ENCODE measurements at regions not wholly inside any gene's neighbourhood (a gene's known extent, or its start where the extent isn't known, plus 50 kb on each side); places are given as distances from the start of the nearest gene placed in this dataset. TPM values are rescaled to one million over a fixed set of nuclear protein-coding genes. Genes with fewer than 3 reads are reported as not detected.
A peak's percentile ranks its signal among the peaks of the same experiment; 100 is the strongest.
"Not testable (repeated sequence)": the region's sequence is repeated elsewhere in the genome, so short reads cannot be mapped to it uniquely, and the experiment has no call there.

- not testable (repeated sequence) for DNase-seq (ENCODE audit: low spot score); ATAC-seq (ENCODE audit: low FRiP score)
Observed at GRCh38 chr15:30195355-30196008, 60.6 kb downstream of the GOLGA8T start.

DNA sequence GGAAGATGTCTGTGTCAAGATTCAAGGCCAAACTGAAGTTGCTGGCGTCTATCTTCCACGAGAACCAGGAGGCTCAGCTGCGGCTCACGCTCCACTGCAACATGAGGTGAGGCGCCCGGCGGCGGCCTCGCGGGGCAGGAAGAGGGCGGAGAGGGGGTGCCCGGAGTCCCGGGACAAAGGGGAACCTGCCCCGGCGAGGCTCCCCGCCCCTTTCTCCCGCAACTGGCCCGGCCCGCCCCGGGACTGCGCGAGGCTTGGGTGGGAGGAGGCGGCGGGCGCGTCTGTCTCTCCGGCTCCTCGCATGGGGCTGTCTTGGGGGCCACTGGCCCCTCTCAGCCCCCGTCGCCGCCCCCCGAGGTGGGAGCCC lies 61.1 kb downstream of the GOLGA8T start:
- ATAC-seq (ENCODE audit: low FRiP score) = peak; percentile 34
- DNase-seq (ENCODE audit: low spot score) = not testable (repeated sequence)

DNA sequence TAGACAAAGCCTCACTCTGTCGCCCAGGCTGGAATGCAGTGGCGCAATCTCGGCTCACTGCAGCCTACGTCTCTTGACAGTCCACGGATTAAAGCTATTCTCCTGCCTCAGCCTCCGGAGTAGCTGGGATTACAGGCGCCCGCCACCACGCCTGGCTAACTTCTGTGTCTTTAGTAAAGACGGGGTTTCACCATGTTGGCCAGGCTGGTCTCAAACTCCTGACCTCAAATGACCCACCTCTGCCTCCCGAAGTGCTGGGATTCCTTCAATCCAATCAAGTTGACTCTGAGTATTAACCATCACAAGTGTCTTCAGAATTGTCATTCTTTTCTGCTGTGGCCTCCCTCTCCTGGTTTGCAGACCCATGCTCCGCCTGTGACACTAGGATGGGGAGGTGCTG lies 61.9 kb downstream of the GOLGA8T start:
- ATAC-seq (ENCODE audit: low FRiP score); DNase-seq (ENCODE audit: low spot score): not testable (repeated sequence)

DNA sequence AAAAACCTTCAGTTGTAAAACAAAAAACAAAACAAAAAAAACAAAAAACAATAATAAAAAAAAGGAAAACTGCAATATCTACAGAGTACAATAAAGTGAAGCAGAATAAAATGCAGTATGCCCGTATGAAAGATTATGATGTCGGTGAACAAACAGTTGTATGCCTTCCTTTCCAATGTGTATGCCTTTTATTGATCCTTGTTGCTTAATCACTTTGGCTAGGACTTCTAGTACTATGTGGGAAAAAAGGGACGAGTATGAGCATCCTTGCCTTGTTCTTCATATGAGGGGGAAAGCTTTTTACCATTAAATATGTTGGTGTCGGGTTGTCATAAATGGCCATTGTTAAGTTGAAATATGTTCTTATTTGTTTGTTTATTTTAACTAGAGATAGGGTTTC lies 66.7 kb downstream of the GOLGA8T start:
- DNase-seq (ENCODE audit: low spot score) = not testable (repeated sequence)

GRCh38 chr15:30213733-30214132 lies 78.9 kb downstream of the GOLGA8T start:
- DNase-seq (ENCODE audit: low spot score); ATAC-seq (ENCODE audit: low FRiP score): not testable (repeated sequence)

More for the DNA sequence above, 66.7 kb downstream of the GOLGA8T start:
- ATAC-seq (ENCODE audit: low FRiP score) = not testable (repeated sequence)

- not testable (repeated sequence) for ATAC-seq (ENCODE audit: low FRiP score)
Observed at GRCh38 chr15:30221803-30222202, 87.0 kb downstream of the GOLGA8T start.

GRCh38 chr15:30222798-30223591 lies 88.1 kb downstream of the GOLGA8T start:
- DNase-seq (ENCODE audit: low spot score); ATAC-seq (ENCODE audit: low FRiP score): not testable (repeated sequence)

More at GRCh38 chr15:30221803-30222202, 87.0 kb downstream of the GOLGA8T start:
- DNase-seq (ENCODE audit: low spot score) = not testable (repeated sequence)

DNA sequence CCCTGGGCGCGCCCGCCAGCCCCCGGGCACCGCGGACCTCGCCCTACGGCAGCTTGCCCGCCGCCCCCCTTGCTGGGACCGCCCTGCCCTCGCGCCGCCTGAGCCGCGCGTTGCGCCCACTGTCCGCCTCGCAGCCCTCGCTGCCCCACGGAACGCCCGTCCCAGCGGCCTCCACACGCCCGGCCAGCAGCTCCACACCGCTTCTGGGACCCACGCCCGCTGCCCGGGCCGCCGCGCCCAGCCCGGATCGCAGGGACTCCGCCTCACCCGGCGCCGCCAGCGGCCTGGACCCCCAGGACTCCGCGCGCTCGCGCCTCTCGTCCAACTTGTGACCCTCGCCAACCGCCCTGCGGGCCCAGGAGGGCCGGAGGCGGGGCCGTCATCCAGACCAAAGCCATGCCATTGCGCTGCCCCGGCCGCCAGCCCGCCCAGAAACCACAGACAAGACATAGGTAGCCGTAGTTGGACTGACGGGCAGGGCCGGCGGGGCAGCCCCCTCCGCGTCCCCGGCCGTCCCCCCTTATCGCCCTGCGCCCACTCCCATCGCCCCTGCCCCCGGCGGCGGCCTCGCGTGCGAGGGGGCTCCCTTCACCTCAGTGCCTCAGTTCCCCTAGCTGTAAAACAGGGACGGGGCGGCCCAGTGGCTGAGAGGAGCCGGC lies 90.5 kb downstream of the GOLGA8T start:
- not testable (repeated sequence) for ATAC-seq (ENCODE audit: low FRiP score)

GRCh38 chr15:30261432-30262141 lies 126.7 kb downstream of the GOLGA8T start:
- DNase-seq (ENCODE audit: low spot score) = not testable (repeated sequence)
- ATAC-seq (ENCODE audit: low FRiP score) = peak; percentile 16

More for the DNA sequence above, 90.5 kb downstream of the GOLGA8T start:
- not testable (repeated sequence) for DNase-seq (ENCODE audit: low spot score)

- not testable (repeated sequence) for DNase-seq (ENCODE audit: low spot score)
- ATAC-seq (ENCODE audit: low FRiP score) = peak; percentile 53
Observed at GRCh38 chr15:30262142-30262460, 127.2 kb downstream of the GOLGA8T start.

- not testable (repeated sequence) for ATAC-seq (ENCODE audit: low FRiP score); DNase-seq (ENCODE audit: low spot score)
Observed at GRCh38 chr15:30264000-30264399, 129.1 kb downstream of the GOLGA8T start.

- ATAC-seq (ENCODE audit: low FRiP score); DNase-seq (ENCODE audit: low spot score): not testable (repeated sequence)
Observed at GRCh38 chr15:30295150-30295844, 98.0 kb downstream of the CHRFAM7A start.

GRCh38 chr15:30303968-30304367 lies 89.4 kb downstream of the CHRFAM7A start:
- ATAC-seq (ENCODE audit: low FRiP score) = not testable (repeated sequence)

More at GRCh38 chr15:30303968-30304367, 89.4 kb downstream of the CHRFAM7A start:
- DNase-seq (ENCODE audit: low spot score) = not testable (repeated sequence)

Small RNAs in the stretch of these regions (small RNA-seq; reads per million reads assigned to genes)
- gene RNU6-17P = not detected
